ENCODE measurements at regions not wholly inside any gene's neighbourhood (a gene's known extent, or its start where the extent isn't known, plus 50 kb on each side); places are given as distances from the start of the nearest gene placed in this dataset.

DNA sequence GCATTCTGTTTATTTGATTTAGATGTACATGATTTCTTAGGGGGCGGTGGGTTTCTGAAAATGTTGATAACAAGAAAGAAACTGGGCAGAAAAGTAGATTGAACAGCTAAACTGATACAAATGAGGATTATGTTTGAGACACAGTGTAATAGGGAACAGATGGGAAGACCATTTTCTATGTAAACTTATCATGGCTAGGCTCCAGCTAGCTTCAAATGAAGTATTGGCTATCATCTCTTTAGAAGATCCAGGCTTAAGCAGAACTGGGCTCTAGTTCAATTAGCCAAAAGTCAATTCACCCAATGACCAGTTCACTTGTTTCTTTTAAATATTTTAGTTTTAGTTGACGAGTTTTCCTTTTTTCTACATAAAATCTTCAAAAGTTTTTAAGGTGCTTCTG, 639.5 kb downstream of the ANKRD7 start:
- TF ChIP-seq, protein P1, sequence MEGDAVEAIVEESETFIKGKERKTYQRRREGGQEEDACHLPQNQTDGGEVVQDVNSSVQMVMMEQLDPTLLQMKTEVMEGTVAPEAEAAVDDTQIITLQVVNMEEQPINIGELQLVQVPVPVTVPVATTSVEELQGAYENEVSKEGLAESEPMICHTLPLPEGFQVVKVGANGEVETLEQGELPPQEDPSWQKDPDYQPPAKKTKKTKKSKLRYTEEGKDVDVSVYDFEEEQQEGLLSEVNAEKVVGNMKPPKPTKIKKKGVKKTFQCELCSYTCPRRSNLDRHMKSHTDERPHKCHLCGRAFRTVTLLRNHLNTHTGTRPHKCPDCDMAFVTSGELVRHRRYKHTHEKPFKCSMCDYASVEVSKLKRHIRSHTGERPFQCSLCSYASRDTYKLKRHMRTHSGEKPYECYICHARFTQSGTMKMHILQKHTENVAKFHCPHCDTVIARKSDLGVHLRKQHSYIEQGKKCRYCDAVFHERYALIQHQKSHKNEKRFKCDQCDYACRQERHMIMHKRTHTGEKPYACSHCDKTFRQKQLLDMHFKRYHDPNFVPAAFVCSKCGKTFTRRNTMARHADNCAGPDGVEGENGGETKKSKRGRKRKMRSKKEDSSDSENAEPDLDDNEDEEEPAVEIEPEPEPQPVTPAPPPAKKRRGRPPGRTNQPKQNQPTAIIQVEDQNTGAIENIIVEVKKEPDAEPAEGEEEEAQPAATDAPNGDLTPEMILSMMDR (IDR thresholded peaks at IDR 0.05): no peak
- TF ChIP-seq POLR2A (IDR thresholded peaks at IDR 0.05): no peak

Measured in vagina (tissue), 2 donors.